ENCODE measurements at regions not wholly inside any gene's neighbourhood (a gene's known extent, or its start where the extent isn't known, plus 50 kb on each side); places are given as distances from the start of the nearest gene placed in this dataset.
A peak's percentile ranks its signal among the peaks of the same experiment; 100 is the strongest.

DNA sequence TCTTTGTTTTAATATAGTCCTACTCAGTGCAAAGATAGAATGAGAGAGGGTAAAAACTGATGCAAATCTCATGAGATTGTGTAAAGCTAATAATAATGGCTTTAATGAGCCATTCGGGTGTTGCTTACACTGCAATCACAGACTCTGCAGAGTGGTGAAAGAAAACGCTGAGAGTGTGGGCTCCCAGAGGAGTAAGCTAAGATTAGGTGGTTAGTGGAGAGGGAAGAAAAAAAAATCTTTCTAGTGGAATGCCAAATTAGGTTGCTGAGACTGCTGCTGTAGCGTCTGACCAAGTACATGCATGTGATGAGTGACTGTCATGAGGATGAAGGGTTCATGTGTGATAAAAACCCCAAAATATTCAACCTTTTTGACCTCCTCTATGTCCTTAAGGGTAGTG is 645.9 kb upstream of the ADGRL4 start:
- DNase-seq: no peak

DNA sequence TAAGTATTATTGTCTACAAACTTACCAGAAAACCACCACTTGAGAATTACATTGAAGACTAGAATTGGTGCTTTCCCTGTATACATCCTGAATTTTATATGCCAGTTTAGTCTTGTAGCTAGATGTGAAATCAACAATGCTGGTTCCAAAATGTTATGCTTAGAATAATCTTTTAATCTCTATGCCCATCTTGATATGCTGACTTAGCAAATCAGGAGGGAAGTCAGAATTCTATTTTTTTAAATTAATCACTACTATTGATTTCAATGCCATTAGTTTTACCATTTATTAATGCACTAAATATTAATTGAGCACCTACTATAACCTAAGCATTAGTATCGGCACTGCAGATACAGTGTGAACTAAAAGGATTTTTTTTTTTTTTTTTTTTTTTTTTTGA is 641.6 kb upstream of the ADGRL4 start:
- DNase-seq: no peak

DNA sequence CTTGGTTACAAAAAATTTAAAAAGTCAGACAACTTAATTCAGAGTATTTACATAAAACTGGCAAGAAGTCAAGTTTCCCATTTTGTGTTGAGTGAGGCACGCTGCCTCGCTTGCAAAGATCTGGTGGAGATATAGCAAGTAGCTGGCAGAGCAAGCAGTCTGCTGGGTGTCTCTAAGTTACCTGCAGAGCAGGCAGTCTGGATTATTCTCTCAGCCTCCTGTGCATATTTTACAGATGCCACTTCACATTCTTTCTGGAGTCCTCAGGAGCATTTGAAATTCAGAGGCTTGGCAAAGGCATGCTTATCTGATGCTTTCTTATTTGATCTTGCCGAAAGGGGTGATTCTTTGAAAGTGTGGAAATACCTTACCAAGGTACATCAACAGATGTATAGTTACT is 640.4 kb upstream of the ADGRL4 start:
- no peak for DNase-seq

DNA sequence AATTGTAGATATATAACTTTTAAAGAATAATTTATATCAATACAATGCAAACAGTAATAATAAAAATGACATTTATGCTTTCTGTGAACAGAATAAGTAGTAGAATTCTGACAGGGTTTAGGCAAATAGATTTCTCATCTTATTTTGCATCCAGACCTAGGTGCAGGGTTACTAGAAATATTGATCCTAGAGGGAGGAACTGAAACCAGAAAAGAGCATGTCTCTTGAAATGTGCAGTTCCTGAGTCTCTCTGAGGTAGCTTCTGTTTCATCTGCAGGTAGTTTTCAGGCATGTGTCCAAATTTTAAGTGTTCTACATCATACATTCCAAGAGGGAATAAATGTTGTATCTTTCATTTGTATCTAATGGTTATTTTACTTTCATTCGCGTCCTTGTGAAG is 631.9 kb upstream of the ADGRL4 start:
- DNase-seq: no peak

DNA sequence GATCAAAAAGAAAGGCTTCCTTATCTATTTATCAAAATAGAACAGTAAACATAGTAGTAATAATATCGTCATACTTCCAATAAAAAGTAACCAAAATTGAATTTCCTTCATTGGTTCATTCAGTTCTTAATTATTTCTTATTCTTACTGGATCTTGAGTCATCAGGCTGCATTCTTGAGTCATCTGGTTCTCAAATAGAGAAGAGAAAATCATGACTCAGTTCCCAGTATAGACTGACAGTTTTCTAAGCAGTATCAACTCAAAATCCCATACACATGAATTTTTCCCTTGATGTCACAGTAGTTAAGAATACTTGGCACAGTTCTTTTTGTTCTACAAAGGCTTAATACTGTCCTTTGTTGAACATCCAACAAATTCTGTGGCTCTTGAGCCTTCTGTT is 626.9 kb upstream of the ADGRL4 start:
- DNase-seq: peak; percentile 82

DNA sequence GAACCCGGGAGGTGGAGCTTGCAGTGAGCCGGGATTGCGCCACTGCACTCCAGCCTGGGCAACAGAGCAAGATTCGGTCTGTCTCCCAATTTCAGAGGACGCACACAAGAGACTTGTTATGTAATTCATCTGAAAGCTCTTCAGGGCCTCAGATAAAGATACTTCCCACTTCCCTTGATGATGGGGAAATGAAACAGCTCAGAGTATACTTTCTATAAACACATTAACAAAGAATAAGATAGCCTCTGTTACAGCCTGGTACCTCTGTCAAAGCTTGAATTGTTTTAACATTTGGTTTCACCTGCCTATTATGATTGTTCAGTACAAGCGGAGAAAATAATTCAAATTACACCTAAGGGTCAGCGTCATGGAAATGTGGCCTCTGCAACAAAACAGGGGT is 622.9 kb upstream of the ADGRL4 start:
- no peak for DNase-seq

DNA sequence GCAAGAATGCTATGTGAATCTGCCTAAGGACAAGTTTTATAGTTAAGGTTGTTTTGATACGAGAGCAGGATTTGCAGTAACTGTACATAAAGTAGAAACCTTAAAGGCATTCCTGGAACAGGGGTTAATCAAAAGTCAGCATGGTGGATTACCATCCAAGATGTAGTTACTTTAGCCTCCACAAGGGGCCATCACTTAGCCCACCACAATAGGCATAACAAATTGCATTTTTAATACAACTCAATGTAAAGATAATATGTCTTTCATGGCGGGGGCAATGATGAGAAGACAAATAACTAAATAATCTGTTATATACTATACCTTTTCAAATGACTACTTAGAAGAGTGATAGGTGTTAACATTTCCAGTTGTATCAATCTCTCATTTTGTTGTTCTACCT is 611.2 kb upstream of the ADGRL4 start:
- DNase-seq: no peak

DNA sequence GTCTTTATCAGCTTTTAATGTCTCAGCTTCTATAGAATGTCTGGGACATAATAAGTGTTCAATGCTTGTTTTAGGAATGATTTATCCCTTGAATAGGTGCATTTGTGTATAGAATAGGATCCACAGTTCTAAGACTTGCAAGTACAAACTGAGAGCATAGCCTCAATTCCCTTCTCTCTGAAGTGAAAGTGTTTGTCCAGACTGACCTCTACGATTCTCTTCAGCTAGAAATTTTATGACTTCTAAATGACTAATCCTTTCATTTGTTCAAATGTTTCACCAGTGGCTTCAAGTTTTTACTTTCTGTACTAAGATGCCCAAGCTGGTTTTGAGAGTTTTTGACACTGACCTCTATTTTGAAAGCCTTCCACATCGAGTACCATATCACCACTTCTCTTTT is 608.2 kb upstream of the ADGRL4 start:
- DNase-seq: no peak

DNA sequence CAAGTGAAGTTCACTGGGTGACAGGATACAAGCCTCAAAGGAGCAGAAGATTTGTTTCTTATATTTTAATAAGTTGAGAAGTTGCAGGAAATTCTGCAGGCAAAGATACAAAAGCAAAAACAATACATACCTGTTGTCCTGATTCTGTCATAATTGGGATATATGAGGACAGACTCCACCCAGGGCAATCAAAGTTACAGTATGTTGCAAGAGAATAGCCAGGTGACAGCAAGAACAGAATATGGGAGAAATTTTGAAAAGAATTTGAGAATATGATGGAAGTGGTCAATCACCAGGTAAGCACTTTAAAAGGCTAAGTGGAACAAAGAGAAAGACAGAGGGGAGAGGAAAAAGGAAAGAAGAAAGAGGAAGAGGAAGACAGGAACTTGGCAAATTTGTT is 607.6 kb upstream of the ADGRL4 start:
- DNase-seq: no peak

DNA sequence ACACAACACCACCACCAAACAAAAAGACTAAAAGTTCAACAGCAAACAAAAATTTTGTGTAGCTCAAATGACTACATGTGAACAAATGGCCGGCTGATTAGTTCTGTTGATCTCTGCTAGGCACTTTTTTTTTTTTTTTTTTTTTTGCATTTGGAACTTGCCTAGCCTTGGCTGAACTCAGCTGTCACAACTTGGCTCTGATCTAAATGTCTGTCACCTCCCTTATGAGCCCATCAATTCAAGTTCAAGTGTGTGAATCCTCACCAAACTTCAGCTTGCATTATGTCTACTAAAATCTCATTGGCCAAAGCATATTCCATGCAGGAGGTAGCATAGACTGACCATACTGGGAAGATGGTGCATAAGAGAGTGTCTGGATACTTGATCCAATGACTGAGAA is 606.5 kb upstream of the ADGRL4 start:
- DNase-seq: no peak

DNA sequence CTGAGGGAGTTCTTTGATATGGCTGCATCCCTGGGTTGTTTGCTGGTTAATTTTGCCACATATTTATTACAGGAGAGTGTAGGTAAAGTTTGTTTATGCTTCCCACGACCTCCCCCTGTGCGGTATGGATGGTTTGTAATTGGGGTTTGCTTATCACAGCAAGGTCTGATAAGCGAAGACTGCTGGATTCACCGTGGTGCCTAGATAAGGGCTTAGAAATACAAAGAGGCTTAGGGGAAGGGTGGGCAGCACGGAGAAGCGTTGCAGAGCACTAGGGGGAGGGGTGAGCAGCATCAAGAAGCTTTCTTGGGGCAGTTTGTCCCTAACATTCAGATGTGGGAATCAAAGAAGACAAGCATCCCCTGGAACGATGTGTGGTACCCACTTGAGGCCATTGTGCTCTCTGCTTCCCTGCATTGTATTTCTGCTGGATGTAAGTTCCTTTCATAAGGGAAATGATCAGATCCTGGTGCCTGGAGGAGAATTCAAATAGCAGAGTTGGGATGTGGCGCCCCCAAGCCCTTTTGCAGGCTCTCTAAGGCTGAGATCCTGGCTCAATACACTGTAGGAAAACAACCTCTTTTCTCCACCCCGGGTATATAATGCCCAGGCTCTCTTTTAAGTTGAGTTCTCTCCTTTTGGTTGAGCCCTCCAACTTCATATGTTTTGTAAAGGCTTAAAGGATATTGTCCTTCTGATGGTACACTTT is 598.1 kb upstream of the ADGRL4 start:
- DNase-seq: no peak

DNA sequence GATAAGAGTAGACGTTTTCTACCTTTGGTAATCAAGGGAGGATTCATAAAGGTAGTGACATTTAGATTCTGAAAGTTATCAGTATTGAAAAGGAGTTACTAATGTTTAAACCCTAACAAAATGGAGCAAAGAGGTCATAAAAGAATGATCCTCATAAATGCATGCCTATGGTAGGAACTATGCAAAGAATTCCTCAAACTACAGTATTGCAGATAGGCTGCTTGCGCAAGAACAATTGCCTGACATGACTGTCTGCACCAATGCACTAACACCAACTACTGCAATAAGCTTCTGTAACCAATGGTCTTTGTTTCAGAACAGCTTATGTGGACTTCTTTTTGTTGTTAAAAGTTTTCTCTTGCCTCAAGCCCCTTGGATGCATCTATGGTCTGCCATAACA is 597.3 kb upstream of the ADGRL4 start:
- peak; percentile 81 for DNase-seq

DNA sequence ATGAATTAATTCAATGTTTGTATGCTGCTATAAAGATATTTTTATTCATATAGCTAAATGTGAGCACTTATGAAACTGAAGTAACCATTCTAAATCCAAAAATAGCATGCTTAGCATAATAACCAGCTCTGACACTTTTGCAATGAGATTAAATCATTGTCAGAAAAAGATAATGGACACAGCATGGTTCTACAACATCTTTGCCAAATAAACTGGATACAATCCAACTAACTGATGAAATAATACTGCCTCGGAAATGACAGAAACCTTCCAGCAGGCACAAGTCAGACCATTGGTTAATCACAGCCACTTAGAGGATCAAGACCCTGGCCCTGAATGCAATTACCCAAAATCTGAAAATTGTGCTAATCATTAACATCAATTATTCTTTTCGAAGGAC is 592.7 kb upstream of the ADGRL4 start:
- peak; percentile 8 for DNase-seq

DNA sequence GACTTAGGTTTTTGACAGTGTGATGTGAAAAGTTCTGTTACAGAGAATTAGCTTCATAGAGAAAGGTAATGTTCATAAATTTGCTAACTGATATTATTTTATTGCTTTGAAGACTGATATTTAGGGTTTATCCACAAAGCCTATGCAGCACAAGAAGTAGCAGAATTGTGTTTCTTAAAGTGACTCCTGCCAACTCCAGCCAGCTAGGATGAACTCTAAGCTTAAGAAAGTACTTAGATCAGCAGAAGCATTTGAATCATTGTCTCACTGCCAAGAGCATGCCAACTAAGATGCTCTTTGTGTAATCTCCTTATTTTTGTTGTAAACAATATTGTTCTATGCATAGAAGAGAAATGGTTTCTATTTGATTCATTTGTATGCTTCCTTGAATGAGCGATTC is 589.4 kb upstream of the ADGRL4 start:
- DNase-seq: no peak

DNA sequence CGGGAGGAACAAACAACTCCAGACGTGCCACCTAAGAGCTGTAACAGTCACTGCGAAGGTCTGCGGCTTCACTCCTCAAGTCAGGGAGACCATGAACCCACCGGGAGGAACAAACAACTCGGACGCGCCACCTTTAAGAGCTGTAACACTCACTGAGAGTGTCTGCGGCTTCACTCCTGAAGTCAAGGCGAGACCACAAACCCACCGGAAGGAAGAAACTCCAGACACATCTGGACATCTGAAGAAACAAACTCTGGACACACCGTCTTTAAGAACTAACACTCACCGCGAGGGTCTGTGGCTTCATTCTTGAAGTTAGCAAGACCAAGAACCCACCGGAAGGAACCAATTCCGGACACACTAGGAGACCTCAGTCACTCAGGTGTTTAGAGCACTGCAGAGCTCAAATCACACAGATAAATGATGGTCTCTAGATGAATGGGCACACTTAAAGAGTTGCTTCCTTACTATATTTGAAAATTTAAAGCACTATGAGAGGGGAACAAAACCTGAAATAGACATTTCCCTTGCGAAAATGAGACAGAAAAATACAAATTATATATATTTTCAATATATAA is 587.7 kb upstream of the ADGRL4 start:
- DNase-seq: no peak

DNA sequence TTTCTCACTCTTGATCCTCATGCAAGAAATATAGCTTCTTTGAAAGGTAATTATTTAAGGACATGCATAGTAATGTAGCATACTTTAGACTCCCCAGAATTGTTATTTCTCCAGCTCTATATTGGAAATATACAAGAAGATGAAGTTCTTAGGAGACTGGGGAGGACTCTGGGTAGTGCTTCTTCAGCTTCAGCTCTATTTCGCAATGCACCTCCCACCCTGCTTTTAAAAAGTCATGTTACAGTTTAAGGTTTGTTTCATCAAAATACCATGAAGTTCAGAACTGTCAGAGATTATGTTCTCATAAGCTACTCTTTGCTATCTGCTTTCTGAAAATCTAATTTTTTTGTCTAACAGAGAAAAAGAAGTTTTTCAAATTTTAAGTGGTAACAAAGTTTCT is 586.2 kb upstream of the ADGRL4 start:
- DNase-seq: no peak

DNA sequence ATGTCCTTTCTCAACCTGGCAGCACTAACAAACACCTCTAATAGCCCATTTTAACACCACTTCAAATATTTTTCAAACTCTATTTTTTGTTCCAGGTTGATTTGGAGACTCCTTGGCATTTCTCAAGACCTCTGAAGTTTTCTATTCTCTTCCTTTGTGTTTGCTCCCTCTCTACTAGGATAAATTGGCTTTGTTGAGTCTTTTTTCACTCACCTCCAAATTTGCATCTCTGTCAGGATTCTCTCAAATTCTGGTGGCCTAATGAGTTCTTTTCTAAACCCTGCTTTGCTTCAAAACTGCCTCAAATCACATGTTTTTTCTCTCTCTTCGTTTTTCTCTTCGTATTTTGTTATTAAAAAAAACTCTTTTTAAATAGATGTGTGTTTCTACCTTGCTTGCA is 582.2 kb upstream of the ADGRL4 start:
- DNase-seq: no peak

DNA sequence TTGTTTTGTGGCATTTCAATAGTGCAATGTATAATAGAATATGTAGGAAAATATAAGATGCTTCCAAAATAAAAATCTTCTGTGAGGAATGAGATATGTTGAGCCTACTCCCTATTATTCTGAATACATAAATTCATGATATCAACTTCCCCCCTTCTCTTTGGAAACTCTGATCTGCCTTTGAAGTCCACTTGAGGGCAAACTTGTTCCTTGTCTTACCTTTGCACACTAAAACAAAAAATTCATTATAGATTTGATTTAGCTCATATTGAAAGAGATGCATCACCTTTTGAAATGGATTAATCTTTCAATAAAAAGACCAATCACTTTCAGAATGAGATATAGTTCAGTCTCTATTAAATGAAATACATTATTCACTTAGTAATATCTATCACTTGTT is 580.7 kb upstream of the ADGRL4 start:
- DNase-seq: no peak

DNA sequence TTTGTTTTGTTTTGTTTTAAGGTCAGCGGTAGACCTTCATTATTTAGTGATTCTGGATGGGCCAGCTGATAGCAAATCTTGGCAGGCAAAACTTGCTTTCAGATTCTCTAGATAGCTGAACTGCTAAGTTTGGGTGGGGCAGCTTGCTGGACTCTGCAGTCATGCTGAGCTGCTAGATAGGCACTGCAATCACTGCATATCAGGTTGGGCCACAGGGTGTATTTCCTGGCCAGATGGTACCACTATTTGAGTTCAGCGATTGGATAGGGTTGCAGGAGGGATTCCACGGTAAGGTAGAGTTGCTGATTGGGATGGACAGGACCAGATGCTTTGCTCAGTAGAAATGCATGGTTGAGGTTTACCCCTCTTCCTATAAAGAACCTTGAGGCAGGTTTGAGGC is 579.3 kb upstream of the ADGRL4 start:
- no peak for DNase-seq

DNA sequence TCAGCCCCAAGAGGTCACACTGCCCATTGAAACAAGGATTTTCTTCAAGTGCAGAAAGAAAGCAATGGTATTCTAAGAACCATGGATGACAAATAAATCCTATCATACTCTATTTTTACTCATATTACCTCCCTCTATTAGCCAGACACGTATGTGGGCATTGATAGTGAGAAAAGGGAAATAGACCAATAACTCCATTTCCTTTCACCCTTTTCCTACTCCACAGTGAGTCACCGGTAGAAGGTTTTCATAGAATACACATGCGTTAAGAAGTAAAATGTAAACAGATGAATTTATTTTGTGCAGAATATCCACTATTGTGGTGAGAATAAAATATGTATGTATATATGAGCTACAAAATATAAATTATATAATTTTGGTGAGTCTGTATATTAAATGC is 568.9 kb upstream of the ADGRL4 start:
- DNase-seq: no peak

DNA sequence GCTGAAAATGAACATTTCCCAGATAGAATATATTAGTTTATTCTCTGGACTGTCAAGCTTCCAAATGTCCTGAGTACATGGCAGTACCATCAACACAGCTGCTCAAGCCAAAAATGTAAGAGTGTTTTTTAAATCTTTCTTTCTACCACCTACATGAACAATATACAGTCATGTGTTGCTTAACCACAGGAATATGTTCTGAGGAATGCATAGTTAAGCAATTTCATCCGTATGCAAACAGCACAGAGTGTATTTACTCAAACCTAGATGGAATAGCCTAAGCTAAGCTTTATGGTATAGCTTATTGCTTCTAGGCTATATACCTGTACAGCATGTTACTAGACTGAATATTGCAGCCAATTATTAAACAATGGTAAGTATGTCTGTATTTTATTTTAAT is 561.9 kb upstream of the ADGRL4 start:
- DNase-seq: peak; percentile 18

DNA sequence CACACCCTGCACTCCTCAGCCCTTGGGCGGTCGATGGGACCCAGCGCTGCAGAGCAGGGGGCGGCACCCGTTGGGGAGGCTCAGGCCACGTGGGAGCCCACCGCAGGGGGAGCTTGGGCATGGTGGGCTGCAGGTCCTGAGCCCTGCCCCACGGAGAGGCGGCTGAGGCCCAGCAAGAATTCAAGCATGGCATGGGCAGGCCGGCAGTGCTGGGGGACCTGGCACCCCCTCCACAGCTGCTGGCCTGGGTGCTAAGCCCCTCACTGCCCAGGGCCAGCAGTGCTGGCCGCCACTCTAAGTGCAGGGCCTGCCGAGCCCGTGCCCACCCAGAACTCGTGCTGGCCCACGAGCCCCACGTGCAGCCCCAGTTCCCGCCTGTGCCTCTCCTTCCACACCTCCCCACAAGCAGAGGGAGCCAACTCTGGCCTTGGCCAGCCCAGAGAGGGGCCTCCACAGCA is 555.0 kb upstream of the ADGRL4 start:
- no peak for DNase-seq

DNA sequence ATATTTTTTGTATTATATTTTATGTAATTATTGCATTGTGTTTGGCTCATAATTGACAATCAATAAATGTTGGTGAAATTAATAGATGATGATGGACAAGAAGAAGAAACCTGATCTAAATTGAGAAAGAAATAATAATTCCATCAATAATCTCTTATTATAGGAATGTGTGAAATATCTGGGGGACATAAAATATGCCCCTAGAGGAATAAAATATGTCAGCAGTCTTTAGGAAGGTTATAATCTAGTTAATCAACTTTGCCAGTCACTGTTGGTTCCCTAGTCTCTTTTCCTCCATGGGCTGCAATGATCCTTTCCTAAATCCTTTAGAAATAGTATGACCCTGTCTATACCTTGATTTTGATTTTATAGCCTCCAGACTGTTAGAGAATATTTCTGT is 549.7 kb upstream of the ADGRL4 start:
- DNase-seq: no peak

DNA sequence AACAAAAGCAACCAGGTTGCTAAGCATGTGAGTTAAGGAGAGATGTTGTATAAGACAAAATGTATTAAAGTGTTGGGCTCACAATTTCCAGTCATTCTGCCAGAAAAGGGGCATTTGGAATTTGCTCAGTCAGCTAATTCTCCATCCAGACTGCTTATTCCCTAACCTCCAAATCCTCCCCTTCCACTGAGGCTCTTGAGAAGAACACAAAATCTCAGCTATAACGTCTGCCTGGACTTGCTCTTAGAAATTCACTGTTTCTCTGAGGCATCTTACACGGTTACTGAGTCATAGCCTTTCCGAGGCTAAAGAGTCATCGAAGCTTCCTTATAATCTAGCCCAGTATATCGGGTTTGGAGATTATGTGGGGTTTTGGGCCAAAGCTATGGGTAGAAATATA is 548.2 kb upstream of the ADGRL4 start:
- DNase-seq: no peak

DNA sequence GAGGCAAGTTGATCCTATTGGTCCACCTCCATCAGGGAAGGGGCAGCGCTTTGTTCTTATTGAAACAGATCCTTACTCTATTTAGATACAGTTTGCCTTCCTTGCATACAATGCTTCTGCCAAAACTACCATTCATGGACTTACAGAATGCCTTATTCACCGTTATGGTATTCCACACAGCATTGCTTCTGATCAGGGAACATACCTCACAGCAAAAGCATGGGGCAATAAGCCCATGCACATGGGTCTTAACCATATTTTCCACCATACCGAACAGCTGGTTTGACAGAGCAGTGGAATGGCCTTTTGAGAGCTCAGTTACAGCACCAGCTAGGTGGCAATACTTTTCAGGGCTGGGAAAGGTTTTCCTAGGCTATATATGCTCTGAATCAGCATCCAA is 544.8 kb upstream of the ADGRL4 start:
- DNase-seq: peak; percentile 22
